Choroid plexus epithelial cell (primary cell): ENCODE measurements at regions not wholly inside any gene's neighbourhood (a gene's known extent, or its start where the extent isn't known, plus 50 kb on each side); places are given as distances from the start of the nearest gene placed in this dataset.

ENCODE experiments used
- DNase-seq: peaks from one replicate; pipeline ENCODE4 v3.0.0-alpha.2; 2010; ENCODE audit warnings: low read depth
- H3K4me3 ChIP-seq: 2 replicates; pipeline ENCODE4 v1.5.1; 2011; ENCODE audit warnings: low read depth, mild to moderate bottlenecking, control low read depth, low read length, moderate library complexity
- CTCF ChIP-seq: conservative IDR thresholded peaks from 2 replicates; pipeline ENCODE4 v1.5.1; 2011; ENCODE audit warnings: low read depth, mild to moderate bottlenecking, control low read depth, inconsistent platforms, low read length, moderate library complexity

DNA sequence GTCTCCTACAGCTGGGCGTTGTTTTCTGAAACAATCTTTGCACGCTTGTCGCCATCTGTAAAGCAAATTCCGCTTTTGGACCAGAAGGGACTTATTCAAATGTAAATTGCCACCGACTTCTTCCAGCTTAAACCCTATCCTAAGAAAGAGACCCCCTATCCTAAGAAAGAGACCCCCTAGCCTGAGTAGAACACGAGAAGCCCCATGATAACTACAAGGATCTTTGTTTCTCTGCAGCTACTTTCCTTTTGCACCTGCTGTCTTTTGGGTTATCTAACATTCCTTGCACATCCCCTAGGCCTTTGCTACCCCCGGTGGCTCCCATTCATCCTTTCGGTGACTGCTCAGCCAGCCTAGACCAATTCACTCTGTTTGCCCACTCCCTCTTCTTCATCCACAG is 536.0 kb upstream of the PRKX start:
- no peak for TF ChIP-seq CTCF
- DNase-seq: no peak
- H3K4me3 ChIP-seq: no peak overlapping the region

DNA sequence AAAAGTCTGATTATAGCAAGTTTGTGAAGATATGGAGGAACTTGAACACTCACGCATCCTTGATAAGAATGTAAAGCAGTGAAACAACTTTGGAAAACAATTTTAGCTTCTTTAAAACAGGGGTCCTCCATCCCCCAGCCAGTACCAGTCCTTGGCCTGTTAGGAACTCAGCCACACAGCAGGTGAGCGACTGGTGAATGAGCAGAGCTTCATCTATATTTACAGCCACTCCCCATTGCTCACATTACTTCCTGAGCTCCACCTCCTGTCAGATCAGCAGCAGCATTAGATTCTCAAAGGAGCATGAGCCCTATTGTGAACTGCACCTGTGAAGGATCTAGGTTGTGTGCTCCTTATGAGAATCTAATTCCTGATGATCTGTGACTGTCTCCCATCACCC is 530.3 kb upstream of the PRKX start:
- TF ChIP-seq CTCF: no peak
- no peak overlapping the region for H3K4me3 ChIP-seq
- DNase-seq: no peak

- no peak overlapping the region for H3K4me3 ChIP-seq
- DNase-seq: no peak
- TF ChIP-seq CTCF: no peak
Measured at GRCh38 chrX:4240541-4241194, 527.2 kb upstream of the PRKX start.

GRCh38 chrX:4239650-4240540 is 526.4 kb upstream of the PRKX start:
- no peak for TF ChIP-seq CTCF
- no peak for DNase-seq
- no peak overlapping the region for H3K4me3 ChIP-seq

DNA sequence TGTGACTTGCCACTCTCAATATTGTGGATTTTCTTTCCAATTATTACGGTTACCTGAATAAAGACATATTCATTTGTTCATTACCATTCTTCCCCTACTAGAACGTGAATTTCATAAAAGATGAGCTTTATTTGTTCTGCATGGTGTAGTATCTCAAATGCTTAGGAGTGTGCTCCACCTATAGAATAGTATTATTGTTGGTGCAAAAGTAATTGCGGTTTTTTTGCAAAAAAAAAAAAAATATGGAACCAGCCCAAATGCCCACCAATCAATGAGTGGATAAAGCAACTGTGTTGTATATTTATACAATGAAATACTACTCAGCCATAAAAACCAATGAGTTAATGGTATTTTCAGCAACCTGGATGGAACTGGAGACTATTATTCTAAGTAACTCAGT is 525.5 kb upstream of the PRKX start:
- no peak for TF ChIP-seq CTCF
- H3K4me3 ChIP-seq: no peak overlapping the region
- no peak for DNase-seq

- no peak overlapping the region for H3K4me3 ChIP-seq
- no peak for TF ChIP-seq CTCF
- no peak for DNase-seq
Measured at GRCh38 chrX:4225086-4225485, 511.6 kb upstream of the PRKX start.
